ENCODE measurements at regions not wholly inside any gene's neighbourhood (a gene's known extent, or its start where the extent isn't known, plus 50 kb on each side); places are given as distances from the start of the nearest gene placed in this dataset.

DNA sequence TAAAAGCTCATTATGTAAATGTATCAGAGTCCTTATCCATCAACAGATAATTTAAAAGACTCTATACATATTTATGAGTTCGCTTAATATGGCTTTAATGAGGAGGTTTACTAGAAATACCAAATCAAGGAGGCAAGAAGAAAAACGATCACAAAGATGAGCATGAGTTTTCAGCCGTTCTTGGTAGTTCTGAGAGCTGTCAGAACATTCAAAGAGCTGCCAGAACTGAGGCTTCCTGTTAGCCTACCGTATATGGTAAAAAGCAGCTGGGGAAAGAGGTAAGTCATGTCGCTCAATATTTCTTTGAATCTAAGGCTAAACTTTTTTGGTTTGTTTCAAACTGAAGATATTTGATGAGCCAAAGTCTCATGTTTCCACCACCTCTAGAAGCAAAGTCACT is 115.3 kb upstream of the PLXNC1 start:
- no peak for DNase-seq

DNA sequence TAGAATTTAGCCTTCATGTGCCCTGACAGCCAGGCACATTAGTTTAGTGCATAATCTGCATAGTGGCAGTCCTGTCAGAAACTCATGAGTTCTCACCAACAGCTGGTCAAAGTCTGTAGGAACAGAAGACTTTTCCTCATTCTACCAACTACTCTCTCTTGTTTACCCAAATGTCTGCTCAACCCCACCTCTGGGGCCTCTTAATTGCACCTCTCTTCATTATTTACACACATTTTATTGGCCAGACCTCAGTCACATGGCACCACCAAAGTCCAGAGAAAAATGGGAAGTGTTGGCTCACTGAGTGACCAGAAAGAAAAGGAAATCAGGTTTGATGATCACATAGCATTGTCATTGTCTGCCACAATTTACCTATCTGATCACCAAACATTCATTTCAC is 114.6 kb upstream of the PLXNC1 start:
- no peak for DNase-seq

DNA sequence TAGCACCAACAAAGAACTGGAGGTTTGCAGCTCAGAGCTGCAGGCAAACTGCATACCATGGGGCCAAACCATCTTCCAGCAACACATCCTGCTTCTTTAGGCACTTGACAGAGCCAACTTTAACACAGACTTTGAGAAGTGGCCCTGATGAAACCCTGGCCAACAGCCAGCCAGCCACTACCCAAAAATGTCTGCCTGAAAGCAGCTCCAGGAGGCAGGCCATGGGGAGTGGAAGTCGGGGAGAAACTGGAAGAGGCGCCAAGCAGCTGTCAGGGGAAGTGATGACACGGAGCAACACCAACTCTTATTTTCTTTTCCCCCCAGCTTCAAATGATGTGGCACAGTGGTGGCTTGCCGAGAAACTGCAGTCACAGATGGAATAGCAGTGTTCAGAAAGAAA is 110.9 kb upstream of the PLXNC1 start:
- no peak for DNase-seq

DNA sequence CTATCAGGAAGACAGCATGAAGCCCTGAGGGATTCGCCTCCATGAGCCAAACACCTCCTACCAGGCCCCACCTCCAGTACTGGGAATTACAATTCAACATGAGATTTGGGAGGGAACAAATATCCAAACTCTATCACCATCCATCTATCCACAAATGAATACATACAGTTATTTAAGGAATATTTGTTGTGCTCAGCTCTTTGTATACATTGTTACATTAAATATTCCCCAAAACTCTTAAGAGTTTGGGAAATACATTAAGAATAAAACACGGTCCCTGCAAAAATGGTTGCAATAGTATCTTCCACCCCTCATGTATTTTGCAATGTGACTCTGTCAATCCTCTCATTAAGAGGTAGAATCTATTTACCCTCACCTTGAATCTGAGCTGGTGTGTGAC is 109.8 kb upstream of the PLXNC1 start:
- no peak for DNase-seq

DNA sequence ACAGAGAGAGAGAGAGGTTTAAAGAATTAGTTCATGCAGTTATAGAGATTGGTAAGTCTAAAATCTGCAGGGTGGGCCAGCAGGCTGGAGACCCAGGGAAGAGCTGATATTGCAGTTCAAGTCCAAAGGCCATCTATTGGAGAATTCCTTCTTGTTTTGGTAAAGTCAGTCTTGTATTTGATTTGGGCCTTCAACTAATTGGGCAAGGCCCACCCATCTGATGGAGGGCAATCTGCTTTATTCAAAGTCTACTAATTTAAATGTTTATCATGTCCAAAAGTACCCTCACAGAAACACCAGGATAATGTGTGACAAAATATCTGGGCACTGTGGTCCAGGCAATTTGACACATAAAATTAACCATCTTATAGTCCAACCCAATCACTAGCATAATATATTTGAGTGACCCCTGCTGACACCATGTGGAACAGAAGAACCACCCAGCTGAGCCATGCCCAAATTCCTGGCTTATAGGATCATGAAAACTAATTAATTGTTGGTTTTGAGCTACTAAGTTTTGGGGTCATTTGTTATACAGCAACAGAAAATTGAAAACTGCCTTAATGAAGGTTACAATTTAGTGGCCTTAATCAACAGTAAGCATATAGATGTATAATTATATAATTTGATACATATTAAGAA is 109.1 kb upstream of the PLXNC1 start:
- no peak for DNase-seq

DNA sequence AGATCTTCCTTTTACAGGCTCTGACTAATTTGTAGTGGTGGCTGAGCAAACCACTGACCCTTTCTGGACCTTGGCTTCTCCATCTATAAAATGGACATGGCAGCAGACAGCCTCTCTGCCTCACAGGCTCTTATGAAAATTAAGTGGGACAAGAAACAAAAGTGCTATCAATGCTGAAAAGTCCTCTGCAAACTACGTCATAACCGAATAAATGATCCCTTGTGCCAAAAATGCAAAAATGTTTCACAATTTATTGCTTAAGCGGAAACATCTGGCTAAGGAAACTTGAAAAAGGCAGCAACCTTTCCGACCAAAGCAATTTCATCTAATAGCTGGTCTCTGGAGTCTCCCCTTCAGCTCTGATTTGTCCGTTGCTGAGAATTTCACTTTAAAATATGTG is 108.5 kb upstream of the PLXNC1 start:
- DNase-seq, result no peak

DNA sequence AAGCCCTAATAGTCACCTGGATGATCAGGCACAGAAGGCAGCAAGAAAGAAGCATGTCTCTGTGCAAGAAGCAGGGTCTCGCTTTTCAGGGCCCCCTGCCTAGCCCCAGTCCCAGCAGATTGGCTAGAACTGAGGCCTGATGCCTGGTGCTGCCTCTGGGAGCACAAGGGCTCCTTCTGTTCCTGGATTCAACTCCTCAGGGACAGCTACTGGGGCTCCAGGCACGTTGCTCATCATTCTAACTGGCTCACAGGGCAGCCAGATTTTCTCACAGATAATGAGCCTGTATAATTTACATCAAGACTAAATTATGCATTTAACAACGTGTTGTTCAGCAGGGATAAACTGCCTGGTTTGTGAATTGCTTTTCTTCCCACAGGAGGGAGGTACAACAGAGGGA is 106.5 kb upstream of the PLXNC1 start:
- DNase-seq, result no peak

DNA sequence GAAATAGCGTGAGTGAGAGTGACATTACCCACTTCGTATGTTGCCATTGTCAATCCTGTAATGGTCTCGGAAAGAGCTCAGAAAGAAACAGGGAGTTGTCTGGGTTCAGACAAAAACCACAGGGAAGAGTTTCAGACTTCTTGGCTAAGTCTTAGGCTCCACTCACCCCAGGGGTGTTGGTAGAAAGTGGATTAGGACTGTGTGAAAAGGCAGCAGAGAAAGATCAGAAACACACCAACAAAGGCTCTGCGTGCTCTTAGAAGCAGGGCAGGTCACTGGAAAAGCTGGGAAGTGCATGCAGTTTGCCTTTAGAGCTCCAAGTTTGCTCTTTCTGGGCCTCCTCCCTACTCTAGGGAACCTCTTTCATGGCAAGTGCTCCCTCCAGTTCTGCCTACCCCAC is 106.1 kb upstream of the PLXNC1 start:
- DNase-seq, result no peak

DNA sequence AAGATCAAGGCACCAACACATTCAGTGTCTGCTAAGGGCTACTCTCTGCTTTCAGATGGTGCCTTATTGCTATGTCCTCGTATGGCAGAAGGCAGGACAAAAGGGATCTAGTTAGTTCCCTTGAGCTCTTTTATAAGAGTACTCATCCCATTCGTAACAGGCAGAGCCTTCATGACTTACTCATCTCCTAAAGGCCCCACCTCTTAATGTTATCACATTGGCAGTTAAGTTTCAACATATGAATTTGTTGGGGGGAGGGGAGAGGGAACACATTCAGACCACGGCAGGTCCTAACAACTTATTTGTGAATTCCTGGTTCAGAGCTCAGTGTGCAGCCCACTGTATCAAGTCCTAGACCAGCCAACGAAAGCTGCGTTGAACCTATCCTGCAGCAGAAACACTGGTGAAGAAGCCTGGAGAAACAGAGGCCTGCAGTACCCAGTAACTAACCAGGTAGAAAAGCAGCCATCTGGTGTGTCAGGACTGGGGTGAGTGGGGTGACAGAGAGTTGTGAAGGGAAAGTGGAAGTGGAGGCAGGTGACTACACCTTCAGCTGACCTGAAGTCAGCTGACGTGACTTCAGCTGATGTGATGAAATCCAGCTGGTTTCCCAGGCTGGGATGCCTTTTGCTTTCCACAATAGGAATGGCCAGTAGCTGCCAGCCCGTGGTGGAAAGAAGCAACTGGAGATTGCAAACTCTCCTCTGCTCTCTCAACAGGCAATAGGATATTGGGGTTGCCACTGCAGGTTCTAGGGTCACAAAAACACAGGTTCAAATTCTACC is 101.6 kb upstream of the PLXNC1 start:
- DNase-seq, result no peak

DNA sequence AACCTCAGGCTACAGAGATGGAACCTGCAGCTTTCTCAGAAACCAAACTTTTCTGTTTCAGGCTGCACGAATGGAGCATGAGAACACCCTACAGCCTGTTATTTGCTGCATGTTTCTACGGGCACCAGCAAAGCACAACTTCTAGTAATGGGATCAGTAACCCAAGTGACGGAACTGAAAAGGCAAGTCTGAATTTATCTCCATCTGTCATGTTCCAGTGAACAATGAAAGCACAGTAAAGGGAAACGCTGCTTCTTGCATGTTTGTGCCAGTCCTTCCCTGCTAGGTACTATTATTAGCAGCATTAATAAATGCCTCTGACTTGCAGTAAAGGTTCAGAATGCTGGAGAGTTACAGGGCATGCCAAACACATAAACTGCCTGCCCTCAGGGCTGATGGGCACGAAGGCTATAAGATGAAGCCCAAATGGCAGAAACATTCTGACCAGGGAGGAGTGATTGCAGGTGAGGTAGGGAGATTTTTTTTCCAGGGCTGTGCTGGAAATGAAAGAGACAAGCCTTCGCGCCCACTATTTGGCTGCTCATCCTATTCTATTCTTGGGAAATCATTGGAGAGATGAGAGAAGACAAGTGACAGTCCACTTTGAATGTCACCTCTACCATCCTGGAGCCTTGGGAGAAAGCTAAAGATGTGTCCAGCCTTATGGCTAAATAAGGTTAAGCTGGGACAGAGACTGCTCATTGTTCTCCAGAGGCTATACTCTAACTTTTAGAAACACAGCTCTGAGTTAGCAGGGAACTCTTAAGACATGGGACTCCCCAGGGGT is 100.4 kb upstream of the PLXNC1 start:
- DNase-seq, result no peak

DNA sequence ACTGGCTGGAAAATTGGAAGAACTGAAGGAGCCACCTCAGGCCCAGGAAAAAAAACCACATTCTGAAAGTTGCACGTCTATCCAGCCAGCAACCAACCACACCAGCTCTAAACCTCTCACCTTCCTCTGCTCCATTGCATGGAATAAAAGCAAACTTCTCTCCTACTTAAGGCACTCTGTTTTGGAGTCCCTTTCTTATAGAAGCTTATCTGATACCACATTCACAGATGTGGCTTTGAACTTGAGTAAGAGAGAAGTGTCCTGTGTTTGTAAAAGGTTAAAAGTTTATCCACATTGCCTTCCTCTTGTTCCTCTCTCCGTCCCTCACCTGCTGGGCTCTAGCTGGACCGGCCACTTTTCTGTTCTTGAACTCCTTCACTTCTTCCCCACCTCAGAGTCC is 99.6 kb upstream of the PLXNC1 start:
- DNase-seq, result no peak

DNA sequence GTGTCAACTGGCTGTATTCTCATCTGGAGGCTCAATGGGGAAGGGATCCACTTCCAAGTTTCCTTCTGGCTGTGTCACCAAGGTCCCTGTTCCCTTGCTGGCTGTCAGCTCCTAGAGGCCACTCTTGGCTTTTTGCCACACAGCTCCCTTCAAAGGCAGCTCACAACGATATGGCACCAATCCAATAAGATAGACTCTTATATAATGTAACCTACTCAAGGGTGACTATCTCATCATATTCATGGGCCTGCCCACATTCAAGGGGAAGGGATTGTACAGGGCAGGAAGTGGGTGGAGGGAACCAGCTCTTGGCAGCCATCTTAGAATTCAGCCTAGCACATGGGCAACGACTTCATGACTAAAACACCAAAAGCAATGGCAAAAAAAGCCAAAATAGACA is 98.7 kb upstream of the PLXNC1 start:
- DNase-seq, result no peak

DNA sequence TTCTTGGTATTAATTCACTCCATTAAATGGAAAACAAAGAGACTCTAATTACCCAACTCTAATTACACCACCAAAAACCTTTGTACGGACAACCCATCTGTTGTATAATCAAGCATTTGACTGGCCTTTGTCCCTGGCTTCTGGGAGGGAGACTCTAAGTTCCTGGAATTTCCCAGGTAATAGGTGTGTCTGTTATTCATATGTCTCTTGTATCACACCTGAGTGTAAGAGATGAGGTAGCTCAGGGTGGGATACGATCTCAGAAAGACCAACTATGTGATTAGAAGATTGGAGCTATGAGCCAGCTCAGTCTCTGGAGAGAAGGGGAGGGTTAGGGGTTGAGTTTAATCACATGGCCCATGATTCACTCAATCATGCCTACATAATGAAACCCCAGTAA is 94.7 kb upstream of the PLXNC1 start:
- DNase-seq, result no peak

DNA sequence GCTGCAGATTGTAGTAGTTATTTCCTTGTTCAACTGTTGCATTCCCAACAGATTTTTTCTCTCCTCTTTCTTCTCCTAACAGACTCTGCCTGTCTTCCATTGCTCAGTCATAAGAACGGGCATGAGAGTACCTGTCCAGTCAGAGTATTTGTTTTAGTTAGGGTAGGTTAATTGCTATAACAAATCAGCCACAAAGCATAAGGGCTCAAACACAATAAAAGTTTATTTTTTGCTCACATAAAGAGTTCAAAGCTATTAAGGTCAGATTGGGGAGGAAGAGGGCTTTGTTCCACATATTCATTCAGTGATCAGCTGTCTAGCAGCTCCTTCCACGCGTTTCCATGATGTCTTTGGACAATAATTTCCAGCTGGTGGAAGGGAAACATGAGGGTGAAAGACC is 92.8 kb upstream of the PLXNC1 start:
- no peak for DNase-seq

DNA sequence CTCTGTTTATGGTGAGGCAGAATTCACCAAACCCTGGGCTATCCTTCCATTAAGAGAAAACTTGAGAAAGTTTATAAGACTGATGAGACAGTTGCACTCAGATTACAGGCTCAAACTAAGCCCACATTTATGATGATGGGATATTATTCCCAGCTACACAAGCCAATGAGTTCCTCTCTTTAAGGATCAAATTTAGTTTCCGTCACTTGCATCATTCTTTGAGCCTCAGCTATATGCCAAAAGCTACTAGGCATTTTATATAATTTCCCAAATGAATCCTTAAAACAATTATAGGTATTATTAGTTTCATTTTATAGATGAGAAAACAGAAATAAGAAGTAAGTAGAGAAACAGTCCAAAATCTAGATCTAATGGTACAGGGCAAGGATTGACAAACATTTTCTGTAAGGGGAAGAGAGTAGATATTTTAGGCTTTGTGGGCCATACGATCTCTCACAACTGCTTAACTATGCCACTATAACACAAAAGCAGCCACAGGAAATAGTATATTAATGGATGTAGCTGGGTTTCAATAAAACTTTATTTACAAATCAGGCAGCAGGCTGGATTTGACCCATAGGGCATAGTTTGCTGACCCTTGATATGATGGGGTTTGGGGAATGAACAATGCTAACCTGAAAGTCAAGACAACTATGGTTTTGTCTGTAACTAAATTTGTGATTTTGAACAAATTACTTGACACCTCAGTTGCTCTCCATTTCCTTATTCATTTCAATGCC is 91.8 kb upstream of the PLXNC1 start:
- no peak for DNase-seq

DNA sequence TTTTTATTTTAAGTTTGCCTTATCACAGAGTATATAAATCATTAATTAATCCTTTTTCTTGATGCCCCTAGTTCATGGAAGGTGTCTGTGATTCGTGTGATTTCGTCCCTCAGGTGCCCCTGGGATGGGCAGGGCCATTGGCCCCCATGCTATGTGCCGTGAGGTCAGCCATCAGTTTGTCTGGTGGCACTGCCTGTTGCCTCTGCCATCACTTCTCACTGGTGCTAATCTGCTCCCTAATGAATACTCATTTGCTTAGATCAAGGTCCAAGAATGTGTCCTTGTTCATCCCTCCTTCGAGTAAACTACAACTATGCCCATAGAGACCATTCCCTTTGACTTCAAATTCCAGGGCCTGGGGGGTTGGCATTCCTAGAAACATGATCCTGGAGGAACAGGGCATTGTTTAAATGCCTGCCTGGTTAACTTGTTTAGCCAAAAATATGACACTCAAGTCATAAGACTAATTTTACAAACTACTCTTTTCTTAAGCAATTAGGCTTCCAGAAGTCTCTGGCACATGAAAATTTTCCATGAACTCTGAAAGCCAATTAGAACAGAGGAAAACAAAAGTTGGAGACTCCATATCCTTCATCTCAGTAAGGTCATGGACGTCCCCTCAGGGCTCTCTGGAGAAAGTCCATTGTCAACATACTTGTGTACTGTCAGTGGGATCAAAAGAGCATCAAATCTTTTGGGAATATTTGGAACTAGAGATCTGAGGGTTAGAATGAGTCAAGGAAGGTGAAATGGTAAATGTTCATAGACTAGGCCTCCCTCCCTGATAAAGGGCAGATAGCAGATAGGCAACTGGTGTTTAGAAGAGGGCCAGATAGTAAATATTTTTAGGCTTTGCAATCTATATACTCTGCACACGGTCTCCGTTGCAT is 90.9 kb upstream of the PLXNC1 start:
- no peak for DNase-seq

DNA sequence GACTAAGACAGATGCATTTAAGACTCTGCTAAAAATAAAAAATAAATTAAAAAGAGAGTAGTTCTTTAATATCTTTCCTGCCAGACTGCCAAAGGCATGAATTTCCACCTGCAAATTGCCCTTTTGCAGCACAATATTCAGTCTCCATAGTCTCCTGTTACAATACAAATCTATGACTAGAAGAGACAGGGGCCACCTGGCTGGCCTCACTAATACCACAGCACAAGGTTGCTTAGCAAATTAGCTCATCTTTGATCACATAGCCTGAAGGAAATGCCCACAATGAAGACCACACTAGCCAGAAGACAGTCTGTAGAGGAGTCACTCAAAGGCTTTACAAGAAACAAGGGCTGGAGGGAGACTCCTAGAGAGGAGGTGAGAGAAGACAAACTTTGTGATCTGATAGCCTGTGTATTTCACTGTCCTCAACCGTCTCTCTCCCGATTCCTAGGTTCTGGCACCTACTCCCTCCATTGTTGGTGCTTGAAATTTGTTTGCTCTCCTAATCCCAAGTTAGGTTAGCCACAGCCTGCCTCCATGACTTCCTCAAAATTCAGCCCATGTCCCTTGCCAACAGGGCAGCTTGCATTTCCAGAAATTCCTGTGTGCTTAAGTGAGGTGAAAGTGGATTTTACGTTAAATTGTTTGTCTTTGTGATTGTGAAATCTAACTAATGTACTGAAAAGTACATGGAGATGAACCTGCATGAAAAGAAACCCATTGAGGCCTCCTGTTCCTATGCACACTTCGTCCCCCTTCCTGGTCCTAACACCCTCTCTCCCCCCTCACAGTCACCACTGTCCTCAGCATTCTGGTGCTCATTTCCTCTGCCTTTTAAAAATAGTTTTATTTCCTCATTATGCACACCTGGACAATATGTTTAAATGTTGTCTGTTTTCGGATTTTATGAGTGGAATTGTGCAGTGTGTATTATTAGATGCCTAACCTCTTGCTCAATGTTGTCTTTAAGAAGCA is 88.7 kb upstream of the PLXNC1 start:
- DNase-seq, result no peak

DNA sequence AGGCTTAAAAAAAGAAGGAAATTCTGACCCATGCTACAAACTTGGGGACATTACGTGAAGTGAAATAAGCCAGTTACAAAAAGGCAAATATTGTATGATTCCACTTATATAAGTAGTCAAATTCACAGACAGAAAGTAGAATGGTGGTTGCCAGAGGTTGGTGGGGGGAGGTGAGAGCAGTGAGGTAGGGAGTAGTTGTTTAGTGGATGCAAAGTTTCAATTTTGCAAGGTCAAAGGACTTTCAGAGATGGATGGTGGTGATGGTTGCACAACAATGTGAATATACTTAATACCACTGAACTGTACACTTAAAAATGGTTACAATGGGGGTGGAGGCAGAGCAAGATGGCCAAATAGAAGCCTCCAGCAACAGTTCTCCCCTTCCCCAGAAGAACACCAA is 86.2 kb upstream of the PLXNC1 start:
- DNase-seq, result no peak

DNA sequence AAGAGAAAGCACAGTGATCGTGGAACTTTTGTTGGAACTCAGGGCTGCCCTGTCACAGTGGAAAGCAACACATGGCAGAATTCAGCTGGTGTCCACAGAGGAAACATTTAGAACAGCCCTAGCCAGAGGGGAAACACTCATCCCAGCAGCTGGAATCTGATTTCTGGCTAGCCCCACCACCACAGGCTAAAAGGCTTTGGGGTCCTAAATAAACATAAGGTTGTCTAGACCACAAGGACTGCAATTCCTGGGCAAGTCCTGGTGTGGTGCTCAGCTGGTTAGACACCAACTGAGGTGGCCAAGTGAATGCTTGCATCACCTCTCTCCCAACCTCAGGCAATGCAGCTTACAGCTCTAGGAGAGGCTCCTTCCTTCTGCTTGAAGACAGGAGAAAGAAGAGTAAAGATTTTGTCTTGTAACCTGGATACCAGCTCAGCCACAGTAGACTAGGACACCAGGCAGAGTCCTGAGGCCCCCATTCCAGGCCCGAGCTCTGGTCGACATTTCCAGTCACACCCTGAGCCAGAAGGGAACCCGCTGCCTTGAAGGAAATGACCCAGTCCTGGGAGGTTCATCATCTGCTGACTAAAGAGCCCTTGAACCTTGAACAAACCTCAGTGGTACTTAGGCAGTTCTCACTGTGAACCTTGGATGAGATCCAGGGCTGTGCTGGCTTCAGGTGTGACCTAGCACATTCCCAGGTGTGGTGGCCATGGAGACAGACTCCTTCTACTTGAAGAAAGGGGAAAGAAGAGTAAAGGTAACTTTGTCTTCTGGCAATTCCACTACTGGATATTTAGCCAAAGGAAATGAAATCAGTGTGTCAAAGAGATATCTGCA is 85.4 kb upstream of the PLXNC1 start:
- DNase-seq, result no peak

DNA sequence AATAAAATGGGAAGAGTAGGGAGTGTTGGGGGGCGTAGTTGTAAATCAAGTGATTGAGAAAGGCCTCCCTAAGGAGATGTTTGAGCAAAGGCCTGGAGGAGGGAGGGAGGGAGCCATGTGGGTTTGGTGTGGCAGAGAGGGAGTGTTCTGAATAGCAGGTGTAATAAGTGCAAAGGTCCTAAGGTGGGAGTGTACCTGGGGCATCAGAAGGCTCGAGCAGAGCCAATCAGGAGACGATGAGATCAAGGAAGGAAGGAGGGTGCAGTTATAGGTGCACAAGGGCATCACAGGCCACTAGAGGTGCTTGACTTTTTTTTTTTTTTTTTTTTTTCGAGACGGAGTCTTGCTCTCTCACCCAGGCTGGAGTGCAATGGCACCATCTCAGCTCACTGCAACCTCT is 77.9 kb upstream of the PLXNC1 start:
- no peak for DNase-seq
